Glutamatergic neuron (in vitro differentiated cells): ENCODE measurements at regions not wholly inside any gene's neighbourhood (a gene's known extent, or its start where the extent isn't known, plus 50 kb on each side); places are given as distances from the start of the nearest gene placed in this dataset.

Experiments
- DNase-seq: peaks from one replicate; pipeline ENCODE4 v3.0.0; 2022
- H3K27ac Mint-ChIP-seq: one replicate; pipeline ENCODE4 v1.8.0; 2020; ENCODE audit warnings: mild to moderate bottlenecking, mixed read lengths, inconsistent platforms; ENCODE audit not compliant: unreplicated experiment
- H3K27me3 Mint-ChIP-seq: one replicate; pipeline ENCODE4 v1.8.0; 2020; ENCODE audit warnings: mild to moderate bottlenecking, moderate library complexity, mixed read lengths, inconsistent platforms; ENCODE audit not compliant: unreplicated experiment
- H3K36me3 Mint-ChIP-seq: one replicate; pipeline ENCODE4 v1.8.0; 2020; ENCODE audit warnings: mild to moderate bottlenecking, mixed read lengths, inconsistent platforms; ENCODE audit not compliant: unreplicated experiment
- H3K4me1 Mint-ChIP-seq: one replicate; pipeline ENCODE4 v1.8.0; 2020; ENCODE audit warnings: mild to moderate bottlenecking, low read depth, mixed read lengths, inconsistent platforms; ENCODE audit not compliant: unreplicated experiment
- H3K4me3 Mint-ChIP-seq: one replicate; pipeline ENCODE4 v1.8.0; 2020; ENCODE audit warnings: mild to moderate bottlenecking, mixed read lengths, inconsistent platforms; ENCODE audit not compliant: unreplicated experiment
- H3K9me3 Mint-ChIP-seq: one replicate; pipeline ENCODE4 v1.8.0; 2020; ENCODE audit warnings: mild to moderate bottlenecking, moderate library complexity, mixed read lengths, inconsistent platforms; ENCODE audit not compliant: unreplicated experiment
- CTCF ChIP-seq: fragments of 200-600 bp; sonication (generic); IDR thresholded peaks from one replicate; pipeline ENCODE4 v1.5.0; 2021; ENCODE audit not compliant: partially characterized antibody, unreplicated experiment

GRCh38 chr4:12458621-12459020, 1025.5 kb downstream of the RAB28 start:
- Mint-ChIP-seq H3K36me3 (peaks cover 6% of the 10 kb centered on the region), H3K4me3 (no peak overlapping the region), H3K9me3 (peaks cover 8% of the 10 kb centered on the region), H3K27me3 (peaks cover 2% of the 10 kb centered on the region), H3K4me1 (no peaks in the 10 kb centered on the region), H3K27ac (no peak overlapping the region)
- DNase-seq = no peak
- TF ChIP-seq CTCF = no peak

DNA sequence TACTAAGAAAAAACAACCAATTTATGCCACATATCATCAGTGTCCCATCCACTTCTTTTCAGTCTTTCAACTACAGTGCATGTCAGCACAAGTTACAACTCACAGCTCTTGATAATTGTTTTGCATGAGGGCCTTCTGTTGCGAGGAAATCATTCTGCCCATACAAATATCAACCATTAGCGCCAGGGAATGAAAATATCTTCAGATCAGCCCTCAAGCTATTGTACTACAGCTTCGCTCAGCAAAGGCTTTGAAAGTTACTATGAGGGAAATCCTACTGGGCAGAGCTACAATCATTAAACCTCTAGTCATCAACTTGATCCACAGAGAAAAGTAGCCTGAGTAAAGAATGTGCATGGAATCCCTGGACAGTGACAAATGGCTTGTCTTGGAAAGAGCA, 1023.6 kb upstream of the HS3ST1 start:
- peaks cover 2% of the 10 kb centered on the region for H3K9me3 Mint-ChIP-seq
- H3K27ac Mint-ChIP-seq = no peak overlapping the region
- H3K27me3 Mint-ChIP-seq = peaks cover 3% of the 10 kb centered on the region
- no peak for TF ChIP-seq CTCF
- H3K4me1 Mint-ChIP-seq = no peaks in the 10 kb centered on the region
- no peaks in the 10 kb centered on the region for H3K36me3 Mint-ChIP-seq
- DNase-seq = no peak
- no peak overlapping the region for H3K4me3 Mint-ChIP-seq

DNA sequence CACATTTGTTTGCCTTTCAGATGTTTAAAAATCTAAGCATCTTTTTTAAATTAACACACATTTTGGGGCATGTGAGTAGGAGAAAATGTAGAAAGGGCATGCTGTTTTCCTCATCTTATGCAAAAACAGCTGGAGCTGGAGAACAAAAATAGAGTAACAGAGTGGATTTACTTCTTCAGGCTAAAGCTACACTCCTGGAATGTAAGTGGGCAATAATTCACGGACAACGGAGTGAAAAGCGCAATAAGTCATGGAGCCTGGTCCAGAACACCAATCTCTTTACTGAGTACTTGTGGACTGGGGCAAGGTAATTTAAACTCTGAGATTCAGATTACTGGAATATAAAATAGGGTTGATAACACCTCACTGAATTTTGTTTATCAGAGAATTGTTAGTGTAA, 1018.8 kb upstream of the HS3ST1 start:
- Mint-ChIP-seq H3K9me3 (peaks cover 2% of the 10 kb centered on the region), H3K4me1 (peaks cover 4% of the 10 kb centered on the region), H3K36me3 (no peaks in the 10 kb centered on the region), H3K27ac (no peak overlapping the region), H3K4me3 (no peak overlapping the region), H3K27me3 (peaks cover 9% of the 10 kb centered on the region)
- no peak for TF ChIP-seq CTCF
- DNase-seq = no peak

DNA sequence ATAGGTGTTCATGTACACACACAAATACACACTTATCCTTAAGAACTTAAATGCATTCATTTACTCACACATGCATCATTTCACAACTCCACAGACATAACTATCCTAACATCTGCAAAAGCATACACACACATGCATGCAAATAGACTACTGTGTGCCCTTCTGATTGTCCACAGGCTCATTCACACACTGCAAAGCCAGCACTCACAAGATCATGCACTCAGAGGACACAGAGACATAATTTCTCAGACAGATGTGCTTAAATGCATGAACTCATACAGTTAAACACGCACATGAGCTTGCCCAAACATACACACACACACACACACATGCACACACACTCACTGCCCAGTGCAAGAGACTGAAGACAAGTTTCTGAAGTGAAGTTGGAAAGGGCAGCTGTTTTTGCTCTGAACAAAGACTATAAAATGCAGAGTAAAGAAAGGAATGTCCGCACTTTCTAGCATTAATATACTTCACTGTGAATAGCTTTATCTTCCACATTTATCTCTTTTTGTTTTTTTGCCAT, 1018.0 kb upstream of the HS3ST1 start:
- H3K4me3 Mint-ChIP-seq = no peak overlapping the region
- H3K27me3 Mint-ChIP-seq = peaks cover 9% of the 10 kb centered on the region
- TF ChIP-seq CTCF = no peak
- H3K9me3 Mint-ChIP-seq = peaks cover 2% of the 10 kb centered on the region
- DNase-seq = no peak
- H3K27ac Mint-ChIP-seq = no peak overlapping the region
- no peaks in the 10 kb centered on the region for H3K36me3 Mint-ChIP-seq
- H3K4me1 Mint-ChIP-seq = peaks cover 4% of the 10 kb centered on the region

DNA sequence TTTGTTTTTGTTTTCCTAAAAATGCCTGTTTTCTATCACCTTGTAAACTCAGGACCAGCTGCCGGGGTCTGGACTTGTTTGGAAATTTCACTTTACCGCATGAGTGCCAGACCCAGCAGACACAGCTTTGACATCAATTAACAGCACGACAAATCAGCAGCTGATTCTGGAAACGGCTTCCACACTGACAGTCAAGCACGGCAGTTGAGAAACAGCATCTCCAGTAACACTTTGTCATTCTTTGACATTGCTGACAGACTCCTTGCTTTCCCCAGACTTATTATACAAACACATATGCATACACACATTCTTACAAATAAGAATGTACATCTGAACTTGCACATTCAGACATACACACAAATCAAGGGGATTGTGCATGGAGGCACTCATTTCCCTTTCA, 1017.6 kb upstream of the HS3ST1 start:
- Mint-ChIP-seq H3K36me3 (no peaks in the 10 kb centered on the region), H3K27ac (no peak overlapping the region), H3K4me3 (no peak overlapping the region), H3K4me1 (peaks cover 4% of the 10 kb centered on the region), H3K9me3 (peaks cover under 1% of the 10 kb centered on the region), H3K27me3 (peaks cover 9% of the 10 kb centered on the region)
- TF ChIP-seq CTCF = no peak
- no peak for DNase-seq
